ENCODE measurements at regions not wholly inside any gene's neighbourhood (a gene's known extent, or its start where the extent isn't known, plus 50 kb on each side); places are given as distances from the start of the nearest gene placed in this dataset.

- no peak for TF ChIP-seq CTCF (IDR thresholded peaks at IDR 0.05)
- no peak for TF ChIP-seq ZFX (IDR thresholded peaks at IDR 0.05; ENCODE audit: borderline replicate concordance)
- no peak overlapping the region for H3K27ac ChIP-seq
These were observed 323.3 kb upstream of the CTNNB1 start for GRCh38 chr3:40876009-40876408.

GRCh38 chr3:40876496-40876895 lies 322.8 kb upstream of the CTNNB1 start:
- TF ChIP-seq CTCF (IDR thresholded peaks at IDR 0.05) (no peak), ZFX (IDR thresholded peaks at IDR 0.05; ENCODE audit: borderline replicate concordance) (no peak)
- no peak overlapping the region for H3K27ac ChIP-seq

GRCh38 chr3:40877631-40878463 lies 321.5 kb upstream of the CTNNB1 start:
- TF ChIP-seq ZFX (IDR thresholded peaks at IDR 0.05; ENCODE audit: borderline replicate concordance) (no peak), CTCF (IDR thresholded peaks at IDR 0.05) (no peak)
- peak overlapping the region; percentile 50 for H3K27ac ChIP-seq

GRCh38 chr3:40878464-40878905 lies 320.8 kb upstream of the CTNNB1 start:
- TF ChIP-seq CTCF (IDR thresholded peaks at IDR 0.05): no peak
- no peak for TF ChIP-seq ZFX (IDR thresholded peaks at IDR 0.05; ENCODE audit: borderline replicate concordance)
- H3K27ac ChIP-seq: peak overlapping the region; percentile 50; the same call in 1 of the 2 replicates

GRCh38 chr3:40885430-40885829 lies 313.9 kb upstream of the CTNNB1 start:
- no peak overlapping the region for H3K27ac ChIP-seq
- TF ChIP-seq ZFX (IDR thresholded peaks at IDR 0.05; ENCODE audit: borderline replicate concordance) (no peak), CTCF (IDR thresholded peaks at IDR 0.05) (no peak)

- H3K27ac ChIP-seq: no peak overlapping the region
- TF ChIP-seq ZFX (IDR thresholded peaks at IDR 0.05; ENCODE audit: borderline replicate concordance) (no peak), CTCF (IDR thresholded peaks at IDR 0.05) (no peak)
These were observed 312.5 kb upstream of the CTNNB1 start for GRCh38 chr3:40886660-40887425.

GRCh38 chr3:40891186-40891585 lies 308.1 kb upstream of the CTNNB1 start:
- no peak overlapping the region for H3K27ac ChIP-seq
- TF ChIP-seq CTCF (IDR thresholded peaks at IDR 0.05) (no peak), ZFX (IDR thresholded peaks at IDR 0.05; ENCODE audit: borderline replicate concordance) (no peak)
